ENCODE measurements at regions not wholly inside any gene's neighbourhood (a gene's known extent, or its start where the extent isn't known, plus 50 kb on each side); places are given as distances from the start of the nearest gene placed in this dataset.
A peak's percentile ranks its signal among the peaks of the same experiment; 100 is the strongest.

DNA sequence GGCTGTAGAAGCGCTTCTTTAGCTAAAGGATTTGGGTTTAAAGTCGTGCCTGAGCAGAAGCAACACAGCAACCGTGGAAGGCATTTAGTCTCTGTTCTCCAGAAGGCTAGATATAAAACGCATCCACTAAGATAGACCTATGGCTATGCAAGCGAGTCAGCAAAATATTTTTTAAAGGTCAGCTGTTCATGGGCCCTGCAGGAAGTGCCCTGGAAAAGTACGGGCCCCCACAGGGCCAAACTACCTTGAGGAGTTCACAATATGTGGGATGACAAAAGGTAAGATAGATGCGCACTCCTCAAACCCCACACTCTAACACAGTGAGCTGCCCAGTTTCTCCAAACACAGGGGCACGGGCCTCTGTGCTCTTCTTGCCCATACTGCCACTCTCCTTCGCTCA is 261.6 kb downstream of the VPS13C start:
- no peak for DNase-seq (ENCODE audit: extremely low read depth in 1 of 4, low spot score in 3 of 4)

More for the DNA sequence above, 261.6 kb downstream of the VPS13C start:
- H3K27me3 ChIP-seq (ENCODE audit: control insufficient read depth in 2 of 2, insufficient read depth in 2 of 2, low read length in 2 of 2): peaks cover 4 to 16% of the 10 kb centered on the region in 2 experiments; a peak in 3 of 5 replicates
- no peaks in the 10 kb centered on the region for H3K4me1 ChIP-seq (replicated peaks in 1 of 2; ENCODE audit: control insufficient read depth in 2 of 2, insufficient read depth in 2 of 2, low read length in 2 of 2)
- no peak overlapping the region for H3K4me3 ChIP-seq
- in situ Hi-C loops (cut with MboI) (no loop called here), intact Hi-C loops (cut with micrococcal nuclease) (no loop called here)
- TF ChIP-seq ZNF407 (IDR thresholded peaks at IDR 0.05; ENCODE audit: low read depth): peak; percentile 69
- TF ChIP-seq ELK1 (CRISPR knock-in tag; IDR thresholded peaks at IDR 0.05): no peak
- H4K20me1 ChIP-seq (replicated peaks; ENCODE audit: control insufficient read depth, insufficient read depth, low read length): no peaks in the 10 kb centered on the region
- POLR2A ChIA-PET: interaction anchor here (0.6 to 1.0 kb wide), 3 partner anchors 9 to 1083 kb away, joined by 3 read pairs; no protein-coding TSS in a partner anchor
- CTCF ChIA-PET (ENCODE audit: low intra/inter-chr PET ratio): no interaction called here
- no peak overlapping the region for H3K27ac ChIP-seq (ENCODE audit: extremely low read depth, low read depth, low read length)
- H3K4me2 ChIP-seq (ENCODE audit: insufficient read depth, low read length): no peak overlapping the region
- no peak for FAIRE-seq
- ATAC-seq: no peak
- no peaks in the 10 kb centered on the region for H3K9me1 ChIP-seq (ENCODE audit: control insufficient read depth, insufficient read depth, low read length)
- no peaks in the 10 kb centered on the region for H3K79me2 ChIP-seq (ENCODE audit: control insufficient read depth, insufficient read depth, low read length)
- H3K36me3 ChIP-seq (ENCODE audit: control insufficient read depth, insufficient read depth, low read length): no peaks in the 10 kb centered on the region
- H3K9ac ChIP-seq (ENCODE audit: insufficient read depth in 1 of 2, low read depth in 2 of 2, low read length in 2 of 2): no peak overlapping the region
- no peaks in the 10 kb centered on the region for H3K9me3 ChIP-seq (replicated peaks; ENCODE audit: control insufficient read depth, insufficient read depth, low read depth, low read length)
- WGBS (ENCODE audit: insufficient coverage, low coverage, missing lambda C conversion rate): 6% methylated on average over 9 of the region's 9 CpGs
- BruUV-seq (replicated peaks): no TSS peak
- no peak overlapping the region for H2AFZ ChIP-seq (ENCODE audit: low read depth, low read length)

All from K562 (cell line).